Gastrocnemius medialis (tissue), 4 donors: ENCODE measurements at regions not wholly inside any gene's neighbourhood (a gene's known extent, or its start where the extent isn't known, plus 50 kb on each side); places are given as distances from the start of the nearest gene placed in this dataset.

ENCODE experiments used
- POLR2A ChIP-seq, 2 donors: fragments of 450-650 bp; IDR thresholded peaks; one replicate each; pipeline ENCODE4 v1.6.1; 2017; ENCODE audit warnings: antibody characterized with exemption in 2 of 2, mild to moderate bottlenecking in 2 of 2, moderate library complexity in 2 of 2
- TF ChIP-seq, protein P1 (sequence below), 5 experiments: fragments of 450-650 bp in 3 of 5; fragments of 200-600 bp in 2 of 5; sonication (generic) in 2 of 5; IDR thresholded peaks in 4 of 5; conservative IDR thresholded peaks in 1 of 5; 1 replicate in 4 of 5; 2 replicates in 1 of 5; pipeline ENCODE4 v1.5.1; 2016 to 2019; ENCODE audit warnings: antibody characterized with exemption in 5 of 5, mild to moderate bottlenecking in 3 of 5, moderate library complexity in 3 of 5

DNA sequence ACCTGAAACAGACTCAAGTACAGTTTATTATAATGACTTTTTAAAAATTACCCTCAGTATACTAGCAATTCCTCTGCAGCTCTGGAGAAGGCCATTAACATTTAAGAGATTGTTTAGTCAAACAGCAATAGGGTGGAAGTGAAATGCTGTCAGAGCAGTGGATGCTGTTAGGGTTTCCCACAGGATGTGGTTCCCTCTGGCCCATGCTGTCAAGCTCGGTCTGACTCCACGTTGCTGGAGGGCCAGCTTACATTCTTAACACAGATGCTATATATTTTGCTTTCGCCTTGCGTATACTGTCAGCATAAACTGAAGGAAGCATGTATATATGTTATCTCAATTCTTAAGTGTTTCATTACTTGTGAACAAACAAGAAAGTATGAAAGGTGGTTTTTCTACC lies 231.1 kb upstream of the COL8A1 start:
- TF ChIP-seq, protein P1, sequence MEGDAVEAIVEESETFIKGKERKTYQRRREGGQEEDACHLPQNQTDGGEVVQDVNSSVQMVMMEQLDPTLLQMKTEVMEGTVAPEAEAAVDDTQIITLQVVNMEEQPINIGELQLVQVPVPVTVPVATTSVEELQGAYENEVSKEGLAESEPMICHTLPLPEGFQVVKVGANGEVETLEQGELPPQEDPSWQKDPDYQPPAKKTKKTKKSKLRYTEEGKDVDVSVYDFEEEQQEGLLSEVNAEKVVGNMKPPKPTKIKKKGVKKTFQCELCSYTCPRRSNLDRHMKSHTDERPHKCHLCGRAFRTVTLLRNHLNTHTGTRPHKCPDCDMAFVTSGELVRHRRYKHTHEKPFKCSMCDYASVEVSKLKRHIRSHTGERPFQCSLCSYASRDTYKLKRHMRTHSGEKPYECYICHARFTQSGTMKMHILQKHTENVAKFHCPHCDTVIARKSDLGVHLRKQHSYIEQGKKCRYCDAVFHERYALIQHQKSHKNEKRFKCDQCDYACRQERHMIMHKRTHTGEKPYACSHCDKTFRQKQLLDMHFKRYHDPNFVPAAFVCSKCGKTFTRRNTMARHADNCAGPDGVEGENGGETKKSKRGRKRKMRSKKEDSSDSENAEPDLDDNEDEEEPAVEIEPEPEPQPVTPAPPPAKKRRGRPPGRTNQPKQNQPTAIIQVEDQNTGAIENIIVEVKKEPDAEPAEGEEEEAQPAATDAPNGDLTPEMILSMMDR (IDR thresholded peaks at IDR 0.05 in 4 of 5, conservative IDR thresholded peaks at IDR 0.05 in 1 of 5): no peak
- no peak for TF ChIP-seq POLR2A (IDR thresholded peaks at IDR 0.05)
